Mammary epithelial cell (primary cell): ENCODE measurements at regions not wholly inside any gene's neighbourhood (a gene's known extent, or its start where the extent isn't known, plus 50 kb on each side); places are given as distances from the start of the nearest gene placed in this dataset.

ENCODE experiments used
- EZH2 ChIP-seq: IDR thresholded peaks from 2 replicates; pipeline ENCODE4 v1.6.1; 2012; ENCODE audit warnings: low read length, inconsistent platforms, borderline replicate concordance
- TF ChIP-seq, protein P1 (sequence below), 2 donors: IDR thresholded peaks in 1 of 2; conservative IDR thresholded peaks in 1 of 2; 2 replicates each; pipeline ENCODE4 v1.5.1; 2011 to 2012; ENCODE audit warnings: inconsistent platforms in 2 of 2, low read length in 2 of 2, mild to moderate bottlenecking in 2 of 2, control low read depth in 1 of 2, low read depth in 1 of 2; ENCODE audit not compliant: insufficient read depth in 1 of 2; ENCODE audit errors: extremely low read depth in 1 of 2

DNA sequence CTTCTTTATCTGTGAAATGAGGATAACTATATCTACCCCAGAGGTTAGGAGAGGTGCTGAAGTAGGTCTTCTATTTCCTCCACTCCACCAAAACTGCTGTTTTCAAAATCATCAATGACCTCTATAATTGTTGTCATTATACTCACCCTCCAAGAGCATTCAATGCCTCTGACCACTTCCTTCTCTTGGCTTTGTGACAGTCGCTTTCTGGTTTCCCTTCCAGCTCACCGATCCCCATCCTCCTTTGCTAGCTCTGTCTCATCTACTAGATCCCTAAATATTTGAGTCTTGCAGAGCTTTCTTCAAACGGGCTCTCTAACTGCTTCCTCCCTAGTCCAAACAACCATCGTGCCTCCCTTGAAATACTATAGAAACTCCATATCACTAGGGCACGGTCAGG lies 153.5 kb downstream of the RPLP1 start:
- TF ChIP-seq, protein P1, sequence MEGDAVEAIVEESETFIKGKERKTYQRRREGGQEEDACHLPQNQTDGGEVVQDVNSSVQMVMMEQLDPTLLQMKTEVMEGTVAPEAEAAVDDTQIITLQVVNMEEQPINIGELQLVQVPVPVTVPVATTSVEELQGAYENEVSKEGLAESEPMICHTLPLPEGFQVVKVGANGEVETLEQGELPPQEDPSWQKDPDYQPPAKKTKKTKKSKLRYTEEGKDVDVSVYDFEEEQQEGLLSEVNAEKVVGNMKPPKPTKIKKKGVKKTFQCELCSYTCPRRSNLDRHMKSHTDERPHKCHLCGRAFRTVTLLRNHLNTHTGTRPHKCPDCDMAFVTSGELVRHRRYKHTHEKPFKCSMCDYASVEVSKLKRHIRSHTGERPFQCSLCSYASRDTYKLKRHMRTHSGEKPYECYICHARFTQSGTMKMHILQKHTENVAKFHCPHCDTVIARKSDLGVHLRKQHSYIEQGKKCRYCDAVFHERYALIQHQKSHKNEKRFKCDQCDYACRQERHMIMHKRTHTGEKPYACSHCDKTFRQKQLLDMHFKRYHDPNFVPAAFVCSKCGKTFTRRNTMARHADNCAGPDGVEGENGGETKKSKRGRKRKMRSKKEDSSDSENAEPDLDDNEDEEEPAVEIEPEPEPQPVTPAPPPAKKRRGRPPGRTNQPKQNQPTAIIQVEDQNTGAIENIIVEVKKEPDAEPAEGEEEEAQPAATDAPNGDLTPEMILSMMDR (conservative IDR thresholded peaks at IDR 0.05 in 1 of 2, IDR thresholded peaks at IDR 0.05 in 1 of 2; ENCODE audit: extremely low read depth in 1 of 2, insufficient read depth in 1 of 2, low read depth in 1 of 2, low read length in 2 of 2), result no peak
- no peak for TF ChIP-seq EZH2
